ENCODE measurements at regions not wholly inside any gene's neighbourhood (a gene's known extent, or its start where the extent isn't known, plus 50 kb on each side); places are given as distances from the start of the nearest gene placed in this dataset.

GRCh38 chr4:133720001-133720400 lies 481.6 kb downstream of the PABPC4L start:
- DNase-seq (ENCODE audit: low read depth, low spot score): no peak

GRCh38 chr4:133719098-133719497 lies 482.5 kb downstream of the PABPC4L start:
- Histone ChIP-seq H3K27me3 (ENCODE audit: control insufficient read depth in 2 of 2, insufficient read depth in 2 of 2, low read length in 2 of 2) (no peaks in the 10 kb centered on the region), H3K9ac (replicated peaks; ENCODE audit: extremely low read depth, insufficient read depth, low read length) (no peak overlapping the region), H3K27ac (ENCODE audit: insufficient read depth, low read depth, low read length) (no peak overlapping the region), H3K9me3 (replicated peaks; ENCODE audit: control insufficient read depth, insufficient read depth, low read length) (no peaks in the 10 kb centered on the region), H4K20me1 (replicated peaks; ENCODE audit: control insufficient read depth, extremely low read depth, insufficient read depth, low read length) (no peaks in the 10 kb centered on the region), H3K79me2 (ENCODE audit: control insufficient read depth, insufficient read depth, low read length) (no peaks in the 10 kb centered on the region), H3K4me3 (replicated peaks in 1 of 3; ENCODE audit: insufficient read depth in 1 of 3, low read depth in 1 of 3, low read length in 3 of 3) (no peak overlapping the region), H3K4me2 (ENCODE audit: insufficient read depth, low read length) (no peak overlapping the region), H3K36me3 (ENCODE audit: control insufficient read depth in 2 of 2, extremely low read depth in 1 of 2, insufficient read depth in 2 of 2, low read length in 2 of 2) (no peaks in the 10 kb centered on the region), H3K4me1 (ENCODE audit: control insufficient read depth, extremely low read depth, insufficient read depth, low read length) (no peaks in the 10 kb centered on the region), H3K9me1 (replicated peaks; ENCODE audit: control insufficient read depth, extremely low read depth, insufficient read depth, low read length) (no peaks in the 10 kb centered on the region), H2AFZ (ENCODE audit: low read depth, low read length) (no peak overlapping the region)
- no TSS peak for BruUV-seq (replicated peaks)
- intact Hi-C loops (cut with micrococcal nuclease) (no loop called here), dilution Hi-C loops (cut with MboI; ENCODE audit: extremely low pct_ligation_motif_present, low sequenced_read_pairs) (no loop called here)
- CTCF ChIA-PET: no interaction called here
- DNase-seq (ENCODE audit: low read depth, low spot score) (no peak), FAIRE-seq (no peak)
- POLR2A ChIA-PET: no interaction called here
- no peak for TF ChIP-seq GATA2 (IDR thresholded peaks at IDR 0.05; ENCODE audit: insufficient read depth, insufficient read length, low read depth, low read length)
- TF ChIP-seq CTCF (IDR thresholded peaks at IDR 0.05; ENCODE audit: extremely low read depth in 1 of 2, insufficient read depth in 1 of 2, low read depth in 1 of 2, low read length in 2 of 2): no peak

More at GRCh38 chr4:133720001-133720400, 481.6 kb downstream of the PABPC4L start:
- Histone ChIP-seq H2AFZ (ENCODE audit: low read depth, low read length) (no peak overlapping the region), H3K27me3 (ENCODE audit: control insufficient read depth in 2 of 2, insufficient read depth in 2 of 2, low read length in 2 of 2) (no peaks in the 10 kb centered on the region), H3K36me3 (ENCODE audit: control insufficient read depth in 2 of 2, extremely low read depth in 1 of 2, insufficient read depth in 2 of 2, low read length in 2 of 2) (no peaks in the 10 kb centered on the region), H3K79me2 (ENCODE audit: control insufficient read depth, insufficient read depth, low read length) (no peaks in the 10 kb centered on the region), H3K4me2 (ENCODE audit: insufficient read depth, low read length) (no peak overlapping the region), H3K4me3 (replicated peaks in 1 of 3; ENCODE audit: insufficient read depth in 1 of 3, low read depth in 1 of 3, low read length in 3 of 3) (no peak overlapping the region), H3K4me1 (ENCODE audit: control insufficient read depth, extremely low read depth, insufficient read depth, low read length) (no peaks in the 10 kb centered on the region), H3K9me3 (replicated peaks; ENCODE audit: control insufficient read depth, insufficient read depth, low read length) (no peaks in the 10 kb centered on the region), H3K27ac (ENCODE audit: insufficient read depth, low read depth, low read length) (no peak overlapping the region), H3K9ac (replicated peaks; ENCODE audit: extremely low read depth, insufficient read depth, low read length) (no peak overlapping the region), H4K20me1 (replicated peaks; ENCODE audit: control insufficient read depth, extremely low read depth, insufficient read depth, low read length) (no peaks in the 10 kb centered on the region), H3K9me1 (replicated peaks; ENCODE audit: control insufficient read depth, extremely low read depth, insufficient read depth, low read length) (no peaks in the 10 kb centered on the region)
- no peak for FAIRE-seq
- TF ChIP-seq JUN (IDR thresholded peaks at IDR 0.05; ENCODE audit: borderline replicate concordance, insufficient read depth, insufficient read length, low read depth) (no peak), FOS (IDR thresholded peaks at IDR 0.05; ENCODE audit: borderline replicate concordance, insufficient read depth, low read length) (no peak), EZH2 (IDR thresholded peaks at IDR 0.05; ENCODE audit: borderline replicate concordance, low read depth, low read length, severe bottlenecking) (no peak), MAX (IDR thresholded peaks at IDR 0.05; ENCODE audit: insufficient read depth, insufficient read length) (no peak)
- dilution Hi-C loops (cut with MboI; ENCODE audit: extremely low pct_ligation_motif_present, low sequenced_read_pairs) (no loop called here), intact Hi-C loops (cut with micrococcal nuclease) (no loop called here)
- ChIA-PET POLR2A (no interaction called here), CTCF (no interaction called here)
- no TSS peak for BruUV-seq (replicated peaks)
